Muscle layer of duodenum (tissue), 2 donors: ENCODE measurements at regions not wholly inside any gene's neighbourhood (a gene's known extent, or its start where the extent isn't known, plus 50 kb on each side); places are given as distances from the start of the nearest gene placed in this dataset.
"Not testable (repeated sequence)": the region's sequence is repeated elsewhere in the genome, so short reads cannot be mapped to it uniquely, and the experiment has no call there.

Experiments
- H3K27ac ChIP-seq: one replicate; pipeline ENCODE4 v1.7.0; 2013; ENCODE audit warnings: mild to moderate bottlenecking, low read length
- H3K27me3 ChIP-seq: one replicate; pipeline ENCODE4 v1.7.0; 2013; ENCODE audit warnings: low read depth, mild to moderate bottlenecking, control low read depth, low read length
- H3K36me3 ChIP-seq, 2 donors: one replicate each; pipeline ENCODE4 v1.7.0; 2013; ENCODE audit warnings: low read length in 2 of 2, control low read depth in 1 of 2, mild to moderate bottlenecking in 1 of 2; ENCODE audit not compliant: insufficient read depth in 2 of 2, control insufficient read depth in 1 of 2
- H3K4me1 ChIP-seq, 2 donors: one replicate each; pipeline ENCODE4 v1.7.0; 2013; ENCODE audit warnings: low read length in 2 of 2, mild to moderate bottlenecking in 2 of 2, control low read depth in 1 of 2, moderate library complexity in 1 of 2; ENCODE audit not compliant: insufficient read depth in 2 of 2, control insufficient read depth in 1 of 2
- H3K4me3 ChIP-seq, 2 donors: one replicate each; pipeline ENCODE4 v1.7.0; 2013; ENCODE audit warnings: low read length in 2 of 2, low read depth in 1 of 2, mild to moderate bottlenecking in 1 of 2
- H3K9me3 ChIP-seq, 2 donors: one replicate each; pipeline ENCODE4 v1.7.0; 2013; ENCODE audit warnings: low read length in 2 of 2, control low read depth in 1 of 2, mild to moderate bottlenecking in 1 of 2; ENCODE audit not compliant: control insufficient read depth in 1 of 2
- donor health status: healthy.

- Histone ChIP-seq H3K4me3 (peak overlapping the region in 1 of 2 donors; percentile 11), H3K4me1 (no peaks in the 10 kb centered on the region), H3K36me3 (no peaks in the 10 kb centered on the region), H3K27me3 (no peaks in the 10 kb centered on the region), H3K27ac (no peak overlapping the region), H3K9me3 (peaks cover 0 to 8% of the 10 kb centered on the region in 2 donors)
These were observed 3933.6 kb downstream of the SRGAP2C start for GRCh38 chr1:125118147-125118993.

- Histone ChIP-seq H3K27ac (no peak overlapping the region), H3K4me1 (no peaks in the 10 kb centered on the region), H3K4me3 (peak overlapping the region in 1 of 2 donors; percentile 11), H3K36me3 (no peaks in the 10 kb centered on the region), H3K9me3 (peaks cover 0 to 8% of the 10 kb centered on the region in 2 donors), H3K27me3 (no peaks in the 10 kb centered on the region)
These were observed 3934.3 kb downstream of the SRGAP2C start for GRCh38 chr1:125119024-125119441.

GRCh38 chr1:125119566-125120205, 3934.9 kb downstream of the SRGAP2C start:
- H3K4me3 ChIP-seq, H3K27ac ChIP-seq, H3K36me3 ChIP-seq, H3K27me3 ChIP-seq, H3K9me3 ChIP-seq, H3K4me1 ChIP-seq: not testable (repeated sequence)

- not testable (repeated sequence) for H3K9me3 ChIP-seq, H3K36me3 ChIP-seq, H3K4me1 ChIP-seq, H3K4me3 ChIP-seq, H3K27me3 ChIP-seq, H3K27ac ChIP-seq
These were observed 3937.8 kb downstream of the SRGAP2C start for GRCh38 chr1:125122579-125122978.
